ENCODE measurements at regions not wholly inside any gene's neighbourhood (a gene's known extent, or its start where the extent isn't known, plus 50 kb on each side); places are given as distances from the start of the nearest gene placed in this dataset.

- FAIRE-seq (no peak), DNase-seq (ENCODE audit: low read depth, low spot score) (no peak), ATAC-seq (no peak)
- H3K9me3 ChIP-seq (replicated peaks; ENCODE audit: control insufficient read depth, insufficient read depth, low read length): no peaks in the 10 kb centered on the region
- H3K27ac ChIP-seq (ENCODE audit: control insufficient read depth, insufficient read depth): no peak overlapping the region
- no peaks in the 10 kb centered on the region for H3K4me1 ChIP-seq (ENCODE audit: control insufficient read depth, insufficient read depth, low read length)
- ChIA-PET RAD21 (ENCODE audit: unreplicated experiment) (no interaction called here), POLR2A (no interaction called here), SMC1A (ENCODE audit: uncharacterized antibody, unreplicated experiment) (no interaction called here), CTCF (no interaction called here)
- H3K9ac ChIP-seq (ENCODE audit: control insufficient read depth, insufficient read depth, low read length): no peak overlapping the region
- TF ChIP-seq PKNOX1 (IDR thresholded peaks at IDR 0.05) (no peak), WRNIP1 (IDR thresholded peaks at IDR 0.05; ENCODE audit: borderline replicate concordance, low read depth, low read length) (no peak), RFX5 (IDR thresholded peaks at IDR 0.05; ENCODE audit: low read depth, low read length) (no peak)
- H3K27me3 ChIP-seq (replicated peaks in 1 of 2; ENCODE audit: control insufficient read depth in 2 of 2, insufficient read depth in 2 of 2, low read length in 1 of 2): peaks cover 0 to 1% of the 10 kb centered on the region in 2 experiments; a peak in 2 of 4 replicates
- H4K20me1 ChIP-seq (ENCODE audit: control insufficient read depth, insufficient read depth): no peaks in the 10 kb centered on the region
- no peak overlapping the region for H2AFZ ChIP-seq (ENCODE audit: control insufficient read depth, low read depth, low read length)
- H3K79me2 ChIP-seq (ENCODE audit: control insufficient read depth, insufficient read depth, low read length): no peaks in the 10 kb centered on the region
- no peak overlapping the region for H3K4me3 ChIP-seq
- no peak overlapping the region for H3K4me2 ChIP-seq (ENCODE audit: control insufficient read depth, insufficient read depth)
- in situ Hi-C loops (cut with MboI) (no loop called here), intact Hi-C loops (cut with micrococcal nuclease; ENCODE audit: unreplicated experiment) (no loop called here)
- BruUV-seq (replicated peaks): no TSS peak
- no peaks in the 10 kb centered on the region for H3K36me3 ChIP-seq (ENCODE audit: control insufficient read depth in 2 of 2, insufficient read depth in 2 of 2, low read length in 1 of 2)
- WGBS (ENCODE audit: insufficient coverage, insufficient replicate concordance, low lambda C conversion rate, missing lambda C conversion rate): 28% methylated on average over 2 of the region's 2 CpGs
Measured at GRCh38 chr10:111367531-111367930, 290.7 kb downstream of the ADRA2A start.

GRCh38 chr10:111370101-111370500, 293.3 kb downstream of the ADRA2A start:
- Histone ChIP-seq H3K36me3 (ENCODE audit: control insufficient read depth in 2 of 2, insufficient read depth in 2 of 2, low read length in 1 of 2) (no peaks in the 10 kb centered on the region), H3K4me1 (ENCODE audit: control insufficient read depth, insufficient read depth, low read length) (no peaks in the 10 kb centered on the region), H3K4me2 (ENCODE audit: control insufficient read depth, insufficient read depth) (no peak overlapping the region), H3K27me3 (replicated peaks in 1 of 2; ENCODE audit: control insufficient read depth in 2 of 2, insufficient read depth in 2 of 2, low read length in 1 of 2) (no peaks in the 10 kb centered on the region; a peak in 1 of 4 replicates), H3K27ac (ENCODE audit: control insufficient read depth, insufficient read depth) (no peak overlapping the region), H3K79me2 (ENCODE audit: control insufficient read depth, insufficient read depth, low read length) (no peaks in the 10 kb centered on the region), H2AFZ (ENCODE audit: control insufficient read depth, low read depth, low read length) (no peak overlapping the region), H4K20me1 (ENCODE audit: control insufficient read depth, insufficient read depth) (no peaks in the 10 kb centered on the region), H3K9me3 (replicated peaks; ENCODE audit: control insufficient read depth, insufficient read depth, low read length) (no peaks in the 10 kb centered on the region), H3K4me3 (no peak overlapping the region), H3K9ac (ENCODE audit: control insufficient read depth, insufficient read depth, low read length) (no peak overlapping the region)
- ChIA-PET CTCF (no interaction called here), POLR2A (no interaction called here), SMC1A (ENCODE audit: uncharacterized antibody, unreplicated experiment) (no interaction called here), RAD21 (ENCODE audit: unreplicated experiment) (no interaction called here)
- FAIRE-seq (no peak), ATAC-seq (no peak), DNase-seq (ENCODE audit: low read depth, low spot score) (no peak)
- no TSS peak for BruUV-seq (replicated peaks)
- intact Hi-C loops (cut with micrococcal nuclease; ENCODE audit: unreplicated experiment) (no loop called here), in situ Hi-C loops (cut with MboI) (no loop called here)
- 14% methylated on average over 3 of the region's 3 CpGs for WGBS (ENCODE audit: insufficient coverage, insufficient replicate concordance, low lambda C conversion rate, missing lambda C conversion rate)
- TF ChIP-seq ZZZ3 (IDR thresholded peaks at IDR 0.05; ENCODE audit: control insufficient read depth, insufficient read length, low read depth): no peak
- no peak for TF ChIP-seq JUNB (IDR thresholded peaks at IDR 0.05)
- no peak for TF ChIP-seq CREB1 (IDR thresholded peaks at IDR 0.05; ENCODE audit: low read depth)
- TF ChIP-seq E2F4 (IDR thresholded peaks at IDR 0.05; ENCODE audit: low read depth, low read length): no peak
- TF ChIP-seq ZBED1 (IDR thresholded peaks at IDR 0.05; ENCODE audit: borderline replicate concordance): no peak
- no peak for TF ChIP-seq RELA (IDR thresholded peaks at IDR 0.05; ENCODE audit: borderline replicate concordance, partially characterized antibody)
- TF ChIP-seq LARP7 (IDR thresholded peaks at IDR 0.05): no peak
- TF ChIP-seq RAD21 (IDR thresholded peaks at IDR 0.05; ENCODE audit: insufficient read depth, low read depth, low read length): no peak
